ENCODE measurements at regions not wholly inside any gene's neighbourhood (a gene's known extent, or its start where the extent isn't known, plus 50 kb on each side); places are given as distances from the start of the nearest gene placed in this dataset.

DNA sequence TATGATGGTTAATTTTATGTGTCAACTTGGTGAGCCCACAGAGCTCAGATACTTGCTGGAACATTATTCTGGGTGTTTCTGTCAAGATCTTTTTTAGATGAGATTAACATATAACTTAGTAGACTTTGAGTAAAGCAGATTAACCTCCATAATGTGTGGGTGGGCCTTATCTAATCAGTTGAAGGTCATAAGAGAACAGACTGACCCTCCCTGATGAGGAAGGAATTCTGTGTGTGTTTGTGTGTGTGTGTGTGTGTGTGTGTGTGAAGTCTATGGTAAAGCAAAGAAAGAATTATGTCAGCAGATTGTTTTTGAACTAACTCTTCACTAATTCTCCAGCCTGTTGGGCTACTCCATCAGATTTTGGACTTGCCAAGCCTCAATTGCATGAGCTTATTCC lies 232.2 kb upstream of the MEX3C start:
- no peak for TF ChIP-seq EZH2phosphoT487 (IDR thresholded peaks at IDR 0.05; ENCODE audit: low read depth)
- TF ChIP-seq, protein P1, sequence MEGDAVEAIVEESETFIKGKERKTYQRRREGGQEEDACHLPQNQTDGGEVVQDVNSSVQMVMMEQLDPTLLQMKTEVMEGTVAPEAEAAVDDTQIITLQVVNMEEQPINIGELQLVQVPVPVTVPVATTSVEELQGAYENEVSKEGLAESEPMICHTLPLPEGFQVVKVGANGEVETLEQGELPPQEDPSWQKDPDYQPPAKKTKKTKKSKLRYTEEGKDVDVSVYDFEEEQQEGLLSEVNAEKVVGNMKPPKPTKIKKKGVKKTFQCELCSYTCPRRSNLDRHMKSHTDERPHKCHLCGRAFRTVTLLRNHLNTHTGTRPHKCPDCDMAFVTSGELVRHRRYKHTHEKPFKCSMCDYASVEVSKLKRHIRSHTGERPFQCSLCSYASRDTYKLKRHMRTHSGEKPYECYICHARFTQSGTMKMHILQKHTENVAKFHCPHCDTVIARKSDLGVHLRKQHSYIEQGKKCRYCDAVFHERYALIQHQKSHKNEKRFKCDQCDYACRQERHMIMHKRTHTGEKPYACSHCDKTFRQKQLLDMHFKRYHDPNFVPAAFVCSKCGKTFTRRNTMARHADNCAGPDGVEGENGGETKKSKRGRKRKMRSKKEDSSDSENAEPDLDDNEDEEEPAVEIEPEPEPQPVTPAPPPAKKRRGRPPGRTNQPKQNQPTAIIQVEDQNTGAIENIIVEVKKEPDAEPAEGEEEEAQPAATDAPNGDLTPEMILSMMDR (IDR thresholded peaks at IDR 0.05; ENCODE audit: low read depth, low read length) = no peak
